DOHH2 (cell line): ENCODE measurements at regions not wholly inside any gene's neighbourhood (a gene's known extent, or its start where the extent isn't known, plus 50 kb on each side); places are given as distances from the start of the nearest gene placed in this dataset.

ENCODE experiments used
- EZH2phosphoT487 ChIP-seq: fragments of 200-600 bp; sonication (generic); IDR thresholded peaks from 2 replicates; pipeline ENCODE4 v1.6.1; 2017; ENCODE audit warnings: borderline replicate concordance, mild to moderate bottlenecking, antibody characterized with exemption, low read length, moderate library complexity, mixed read lengths
- TF ChIP-seq, protein P1 (sequence below): fragments of 200-600 bp; sonication (generic); IDR thresholded peaks from one replicate; pipeline ENCODE4 v1.5.1; 2014; ENCODE audit warnings: antibody characterized with exemption, mild to moderate bottlenecking, low read depth, low read length; ENCODE audit not compliant: poor library complexity, severe bottlenecking

DNA sequence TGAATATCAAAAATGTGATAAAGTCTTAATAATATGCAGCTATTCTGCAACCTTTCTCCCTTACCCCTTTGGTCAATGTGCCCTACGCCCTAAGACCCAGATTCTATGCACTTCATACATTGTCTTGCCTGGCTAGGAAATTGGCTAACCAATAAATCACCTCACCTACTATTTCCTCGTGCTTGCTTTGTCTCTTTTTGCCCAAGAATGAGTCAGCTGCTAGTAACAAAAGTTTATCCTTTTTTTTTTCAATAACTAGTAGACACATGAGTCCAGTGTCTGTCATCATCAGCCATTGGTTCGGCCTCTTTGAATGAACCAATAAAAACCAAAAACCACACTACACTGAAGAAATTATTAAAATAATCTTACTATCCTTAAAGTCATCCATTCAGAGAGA, 387.1 kb downstream of the PPP3CA start:
- TF ChIP-seq, protein P1, sequence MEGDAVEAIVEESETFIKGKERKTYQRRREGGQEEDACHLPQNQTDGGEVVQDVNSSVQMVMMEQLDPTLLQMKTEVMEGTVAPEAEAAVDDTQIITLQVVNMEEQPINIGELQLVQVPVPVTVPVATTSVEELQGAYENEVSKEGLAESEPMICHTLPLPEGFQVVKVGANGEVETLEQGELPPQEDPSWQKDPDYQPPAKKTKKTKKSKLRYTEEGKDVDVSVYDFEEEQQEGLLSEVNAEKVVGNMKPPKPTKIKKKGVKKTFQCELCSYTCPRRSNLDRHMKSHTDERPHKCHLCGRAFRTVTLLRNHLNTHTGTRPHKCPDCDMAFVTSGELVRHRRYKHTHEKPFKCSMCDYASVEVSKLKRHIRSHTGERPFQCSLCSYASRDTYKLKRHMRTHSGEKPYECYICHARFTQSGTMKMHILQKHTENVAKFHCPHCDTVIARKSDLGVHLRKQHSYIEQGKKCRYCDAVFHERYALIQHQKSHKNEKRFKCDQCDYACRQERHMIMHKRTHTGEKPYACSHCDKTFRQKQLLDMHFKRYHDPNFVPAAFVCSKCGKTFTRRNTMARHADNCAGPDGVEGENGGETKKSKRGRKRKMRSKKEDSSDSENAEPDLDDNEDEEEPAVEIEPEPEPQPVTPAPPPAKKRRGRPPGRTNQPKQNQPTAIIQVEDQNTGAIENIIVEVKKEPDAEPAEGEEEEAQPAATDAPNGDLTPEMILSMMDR: no peak
- no peak for TF ChIP-seq EZH2phosphoT487
